ENCODE measurements at regions not wholly inside any gene's neighbourhood (a gene's known extent, or its start where the extent isn't known, plus 50 kb on each side); places are given as distances from the start of the nearest gene placed in this dataset.
A peak's percentile ranks its signal among the peaks of the same experiment; 100 is the strongest.

- no peak for DNase-seq
Observed at GRCh38 chr17:36661047-36661666, 59.8 kb downstream of the MRM1 start.

GRCh38 chr17:36661688-36662087 lies 60.3 kb downstream of the MRM1 start:
- DNase-seq = no peak

- DNase-seq = no peak
Observed at GRCh38 chr17:36665417-36665816, 64.0 kb downstream of the MRM1 start.

- no peak for DNase-seq
Observed at GRCh38 chr17:36667922-36668321, 66.5 kb downstream of the MRM1 start.

GRCh38 chr17:36668824-36669223 lies 67.4 kb downstream of the MRM1 start:
- DNase-seq = no peak

GRCh38 chr17:36671144-36671543 lies 69.8 kb downstream of the MRM1 start:
- DNase-seq = no peak

GRCh38 chr17:36672403-36672918 lies 71.1 kb downstream of the MRM1 start:
- DNase-seq = no peak

- DNase-seq = no peak
Observed at GRCh38 chr17:36673068-36673467, 71.7 kb downstream of the MRM1 start.

- DNase-seq = peak in 1 of 2 experiments; percentile 11
Observed at GRCh38 chr17:36673637-36674277, 72.4 kb downstream of the MRM1 start.

- peak; percentile 37 to 47 for DNase-seq
Observed at GRCh38 chr17:36674278-36674650, 72.9 kb downstream of the MRM1 start.

- DNase-seq = peak; percentile 7 to 21
Observed at GRCh38 chr17:36675250-36675649, 73.9 kb downstream of the MRM1 start.

- DNase-seq = no peak
Observed at GRCh38 chr17:36675786-36676185, 74.4 kb downstream of the MRM1 start.

- no peak for DNase-seq
Observed at GRCh38 chr17:36679815-36680467, 78.6 kb downstream of the MRM1 start.

GRCh38 chr17:36680701-36681202 lies 79.4 kb downstream of the MRM1 start:
- DNase-seq = no peak

- DNase-seq = no peak
Observed at GRCh38 chr17:36682773-36683172, 81.4 kb downstream of the MRM1 start.

- no peak for DNase-seq
Observed at GRCh38 chr17:36683387-36683786, 82.0 kb downstream of the MRM1 start.

GRCh38 chr17:36684134-36684533 lies 82.8 kb downstream of the MRM1 start:
- no peak for DNase-seq

GRCh38 chr17:36686123-36686669 lies 84.8 kb downstream of the MRM1 start:
- DNase-seq = no peak

GRCh38 chr17:36687736-36688135 lies 86.4 kb downstream of the MRM1 start:
- no peak for DNase-seq

GRCh38 chr17:36689089-36689667 lies 87.8 kb downstream of the MRM1 start:
- no peak for DNase-seq

GRCh38 chr17:36690190-36690589 lies 88.8 kb downstream of the MRM1 start:
- no peak for DNase-seq

GRCh38 chr17:36691606-36692005 lies 90.2 kb downstream of the MRM1 start:
- DNase-seq = no peak

GRCh38 chr17:36695082-36695481 lies 93.7 kb downstream of the MRM1 start:
- no peak for DNase-seq

Measured in activated CD4-positive, alpha-beta T cell treated with anti-CD3 and anti-CD28 coated beads, Interleukin-2, amount 50 U/mL, for 48 hours (primary cell).